ENCODE measurements at regions not wholly inside any gene's neighbourhood (a gene's known extent, or its start where the extent isn't known, plus 50 kb on each side); places are given as distances from the start of the nearest gene placed in this dataset.

DNA sequence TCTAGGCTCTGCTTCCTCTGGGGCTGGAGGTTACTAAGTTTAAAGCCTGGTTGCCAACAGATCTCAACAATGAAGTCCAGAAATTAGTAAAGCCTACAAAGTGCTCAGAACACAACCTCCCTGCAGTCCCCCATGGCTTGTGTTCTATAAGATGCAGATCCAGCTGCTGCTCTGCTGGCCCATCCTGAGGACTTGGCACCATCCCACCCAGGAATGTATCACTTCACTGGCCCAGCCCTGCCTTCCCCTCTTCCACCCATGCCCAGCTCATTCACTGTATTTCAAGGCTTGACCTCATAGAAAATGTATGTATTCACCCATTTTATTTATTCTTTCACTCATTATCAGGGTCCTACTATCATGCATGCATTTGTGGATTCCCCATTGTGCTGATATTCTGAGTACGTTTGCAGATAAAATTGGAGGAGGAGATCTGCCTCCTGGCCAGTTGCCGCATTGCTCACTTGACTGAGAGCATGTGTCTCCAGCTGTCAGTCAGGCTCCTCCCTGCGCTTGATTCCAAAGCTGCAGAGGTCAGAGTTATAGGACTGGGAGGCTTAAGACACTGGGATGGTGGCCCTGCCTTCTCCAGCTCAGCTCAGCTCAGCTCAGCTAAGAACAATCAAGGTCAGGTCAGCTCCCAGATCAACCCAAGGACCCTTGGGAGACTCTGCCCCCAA, 104.8 kb downstream of the MAFB start:
- no peak for DNase-seq (ENCODE audit: low spot score)
- in situ Hi-C loops (cut with MboI; ENCODE audit: low sequenced_read_pairs, unreplicated experiment): no loop called here
- TF ChIP-seq, protein P1, sequence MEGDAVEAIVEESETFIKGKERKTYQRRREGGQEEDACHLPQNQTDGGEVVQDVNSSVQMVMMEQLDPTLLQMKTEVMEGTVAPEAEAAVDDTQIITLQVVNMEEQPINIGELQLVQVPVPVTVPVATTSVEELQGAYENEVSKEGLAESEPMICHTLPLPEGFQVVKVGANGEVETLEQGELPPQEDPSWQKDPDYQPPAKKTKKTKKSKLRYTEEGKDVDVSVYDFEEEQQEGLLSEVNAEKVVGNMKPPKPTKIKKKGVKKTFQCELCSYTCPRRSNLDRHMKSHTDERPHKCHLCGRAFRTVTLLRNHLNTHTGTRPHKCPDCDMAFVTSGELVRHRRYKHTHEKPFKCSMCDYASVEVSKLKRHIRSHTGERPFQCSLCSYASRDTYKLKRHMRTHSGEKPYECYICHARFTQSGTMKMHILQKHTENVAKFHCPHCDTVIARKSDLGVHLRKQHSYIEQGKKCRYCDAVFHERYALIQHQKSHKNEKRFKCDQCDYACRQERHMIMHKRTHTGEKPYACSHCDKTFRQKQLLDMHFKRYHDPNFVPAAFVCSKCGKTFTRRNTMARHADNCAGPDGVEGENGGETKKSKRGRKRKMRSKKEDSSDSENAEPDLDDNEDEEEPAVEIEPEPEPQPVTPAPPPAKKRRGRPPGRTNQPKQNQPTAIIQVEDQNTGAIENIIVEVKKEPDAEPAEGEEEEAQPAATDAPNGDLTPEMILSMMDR (IDR thresholded peaks at IDR 0.05; ENCODE audit: borderline replicate concordance, control extremely low read depth, extremely low read depth, insufficient read depth, missing control alignments): no peak

DNA sequence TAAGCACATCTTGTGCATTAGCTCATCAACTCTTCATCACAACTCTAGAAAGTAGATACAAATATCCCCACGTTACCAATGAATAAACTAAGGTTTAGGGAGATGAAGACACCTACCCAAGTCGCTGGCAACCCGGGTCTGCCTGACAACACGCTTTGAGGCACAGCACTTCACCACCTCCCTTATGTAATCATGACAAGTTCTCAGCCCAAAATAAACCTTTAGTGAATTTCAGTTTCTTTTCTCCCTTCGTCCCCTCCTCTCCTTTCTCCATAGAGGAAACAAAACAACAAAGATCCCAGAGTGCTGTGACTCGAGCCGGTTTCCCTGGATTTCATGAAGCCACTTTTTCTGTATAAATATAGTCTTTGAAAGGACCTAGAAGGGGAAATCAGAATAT, 105.4 kb downstream of the MAFB start:
- TF ChIP-seq, protein P1 (IDR thresholded peaks at IDR 0.05; ENCODE audit: borderline replicate concordance, control extremely low read depth, extremely low read depth, insufficient read depth, missing control alignments): no peak
- no peak for DNase-seq (ENCODE audit: low spot score)

DNA sequence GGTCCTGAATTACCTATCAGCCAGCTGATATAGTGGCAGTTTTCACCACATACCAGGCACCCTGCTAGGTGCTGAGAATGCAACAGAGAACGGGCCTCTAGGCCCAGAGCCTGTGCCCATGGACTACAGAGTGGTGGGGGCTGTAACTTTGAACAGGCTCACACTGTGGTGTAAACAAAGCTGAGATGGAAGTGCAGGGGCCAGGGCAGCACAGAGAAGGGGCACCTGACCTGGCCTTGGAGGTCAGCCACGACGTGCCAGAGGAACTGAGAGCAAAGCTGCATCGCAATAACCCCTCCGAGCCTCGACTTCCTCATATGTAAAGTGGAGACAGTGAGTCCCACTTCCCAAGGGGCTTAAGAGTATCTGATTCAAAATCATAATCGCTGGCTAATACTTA, 105.8 kb downstream of the MAFB start:
- TF ChIP-seq, protein P1 (IDR thresholded peaks at IDR 0.05; ENCODE audit: borderline replicate concordance, control extremely low read depth, extremely low read depth, insufficient read depth, missing control alignments): no peak
- in situ Hi-C loops (cut with MboI; ENCODE audit: low sequenced_read_pairs, unreplicated experiment): no loop called here
- no peak for DNase-seq (ENCODE audit: low spot score)

More for the DNA sequence above, 105.4 kb downstream of the MAFB start:
- in situ Hi-C loops (cut with MboI; ENCODE audit: low sequenced_read_pairs, unreplicated experiment): no loop called here

DNA sequence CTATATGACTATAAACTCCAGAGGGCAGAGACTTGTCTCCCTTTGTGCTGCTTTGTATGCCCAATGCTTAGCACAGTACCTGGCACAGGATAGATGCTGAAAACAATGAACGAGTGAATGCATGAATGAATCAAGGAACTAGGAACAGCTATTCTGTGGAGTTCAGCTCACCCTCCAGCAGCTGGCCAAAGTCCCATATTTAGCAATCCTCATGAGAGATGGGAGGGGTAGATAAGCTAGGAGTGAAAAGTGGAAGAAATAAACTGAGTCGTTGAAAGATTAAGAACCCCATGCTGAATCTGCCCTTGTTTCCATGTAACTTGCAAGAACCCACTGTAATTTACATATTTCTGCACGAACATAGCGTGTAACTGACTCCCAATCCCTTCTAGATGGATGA, 106.5 kb downstream of the MAFB start:
- TF ChIP-seq, protein P1 (IDR thresholded peaks at IDR 0.05; ENCODE audit: borderline replicate concordance, control extremely low read depth, extremely low read depth, insufficient read depth, missing control alignments): no peak
- no peak for DNase-seq (ENCODE audit: low spot score)
- in situ Hi-C loops (cut with MboI; ENCODE audit: low sequenced_read_pairs, unreplicated experiment): no loop called here

DNA sequence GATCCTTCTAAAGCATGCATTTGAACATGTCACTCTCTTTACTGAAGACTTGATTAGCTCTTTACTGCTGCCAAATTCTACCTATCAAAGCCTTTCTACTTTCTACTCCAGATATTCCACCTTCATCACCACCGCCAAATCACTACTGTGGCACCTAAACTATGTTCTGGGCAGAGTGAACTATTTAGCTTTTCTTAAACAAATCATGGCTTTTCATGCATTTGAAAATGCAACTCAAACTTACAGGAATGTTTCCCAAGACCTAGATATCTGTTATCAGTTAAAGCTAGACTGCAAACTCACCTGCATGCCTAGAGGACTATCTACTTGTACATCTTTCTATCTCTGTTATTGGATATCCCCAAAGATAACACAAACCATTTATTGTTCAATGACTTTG, 109.3 kb downstream of the MAFB start:
- TF ChIP-seq, protein P1 (IDR thresholded peaks at IDR 0.05; ENCODE audit: borderline replicate concordance, control extremely low read depth, extremely low read depth, insufficient read depth, missing control alignments): no peak
- no peak for DNase-seq (ENCODE audit: low spot score)
- in situ Hi-C loops (cut with MboI; ENCODE audit: low sequenced_read_pairs, unreplicated experiment): no loop called here

DNA sequence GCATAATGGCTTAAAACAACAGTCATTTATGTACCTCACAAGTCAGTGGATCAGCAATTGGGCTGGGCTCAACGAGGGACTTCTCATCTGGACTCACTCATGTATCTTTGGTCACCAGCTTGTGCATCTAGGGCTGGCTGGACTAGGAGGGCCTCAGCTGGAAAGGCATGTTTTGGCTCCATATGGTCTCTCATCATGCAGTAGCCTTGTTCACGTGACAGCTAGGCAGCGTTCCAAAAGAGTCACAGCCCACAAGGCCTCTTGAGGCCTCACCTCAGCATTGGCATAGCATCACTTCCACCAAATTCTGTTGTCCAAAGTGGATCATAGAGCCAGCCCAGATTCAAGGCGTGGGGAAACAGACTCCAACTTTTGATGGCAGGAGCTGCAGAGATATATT, 110.1 kb downstream of the MAFB start:
- TF ChIP-seq, protein P1 (IDR thresholded peaks at IDR 0.05; ENCODE audit: borderline replicate concordance, control extremely low read depth, extremely low read depth, insufficient read depth, missing control alignments): no peak
- no peak for DNase-seq (ENCODE audit: low spot score)
- in situ Hi-C loops (cut with MboI; ENCODE audit: low sequenced_read_pairs, unreplicated experiment): no loop called here
